ENCODE measurements at regions not wholly inside any gene's neighbourhood (a gene's known extent, or its start where the extent isn't known, plus 50 kb on each side); places are given as distances from the start of the nearest gene placed in this dataset.

- Histone ChIP-seq H3K27ac (ENCODE audit: low read depth in 1 of 2, low read length in 1 of 2) (no peak overlapping the region), H3K9me3 (ENCODE audit: control insufficient read depth in 2 of 2, insufficient read depth in 1 of 2, low read length in 1 of 2) (peaks cover 0 to 2% of the 10 kb centered on the region in 2 donors), H3K27me3 (ENCODE audit: control insufficient read depth in 2 of 2, insufficient read depth in 1 of 2, low read length in 1 of 2) (no peaks in the 10 kb centered on the region), H3K4me3 (ENCODE audit: low read length in 2 of 2) (no peak overlapping the region), H3K36me3 (ENCODE audit: control insufficient read depth in 2 of 2, insufficient read depth in 2 of 2, low read length in 1 of 2) (no peaks in the 10 kb centered on the region), H3K4me1 (ENCODE audit: control insufficient read depth in 2 of 2, insufficient read depth in 2 of 2, low read length in 2 of 2) (no peaks in the 10 kb centered on the region)
- 96% methylated on average over 7 of the region's 7 CpGs for WGBS
- DNase-seq (ENCODE audit: low read depth in 6 of 9, low spot score in 9 of 9) = no peak
Observed at GRCh38 chr7:131849472-131849871, 293.0 kb upstream of the PODXL start.

DNA sequence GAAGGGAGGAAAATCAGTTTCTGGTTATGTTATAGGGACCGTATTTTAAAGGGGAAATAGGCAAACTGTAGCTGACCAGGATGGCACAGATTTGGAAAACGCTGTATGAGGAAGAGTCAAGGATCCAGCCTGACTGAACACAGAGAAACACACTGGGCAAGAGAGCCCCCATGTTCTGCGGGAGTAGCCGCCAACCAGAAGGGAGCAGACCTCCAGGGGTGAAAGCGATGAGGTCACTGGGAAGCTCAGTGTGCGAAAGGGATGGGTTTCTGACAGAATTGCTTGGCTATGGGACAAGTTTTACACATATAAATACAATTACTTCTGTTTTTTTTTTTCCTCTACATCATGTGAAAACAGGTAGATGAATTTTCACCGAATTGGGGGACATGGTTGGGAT is 291.6 kb upstream of the PODXL start:
- no peak overlapping the region for H3K4me3 ChIP-seq (ENCODE audit: low read length in 2 of 2)
- H3K36me3 ChIP-seq (ENCODE audit: control insufficient read depth in 2 of 2, insufficient read depth in 2 of 2, low read length in 1 of 2) = no peaks in the 10 kb centered on the region
- no peaks in the 10 kb centered on the region for H3K4me1 ChIP-seq (ENCODE audit: control insufficient read depth in 2 of 2, insufficient read depth in 2 of 2, low read length in 2 of 2)
- no peaks in the 10 kb centered on the region for H3K27me3 ChIP-seq (ENCODE audit: control insufficient read depth in 2 of 2, insufficient read depth in 1 of 2, low read length in 1 of 2)
- WGBS = 90% methylated on average over 7 of the region's 7 CpGs
- no peak for DNase-seq (ENCODE audit: low read depth in 6 of 9, low spot score in 9 of 9)
- no peak overlapping the region for H3K27ac ChIP-seq (ENCODE audit: low read depth in 1 of 2, low read length in 1 of 2)
- H3K9me3 ChIP-seq (ENCODE audit: control insufficient read depth in 2 of 2, insufficient read depth in 1 of 2, low read length in 1 of 2) = no peaks in the 10 kb centered on the region

DNA sequence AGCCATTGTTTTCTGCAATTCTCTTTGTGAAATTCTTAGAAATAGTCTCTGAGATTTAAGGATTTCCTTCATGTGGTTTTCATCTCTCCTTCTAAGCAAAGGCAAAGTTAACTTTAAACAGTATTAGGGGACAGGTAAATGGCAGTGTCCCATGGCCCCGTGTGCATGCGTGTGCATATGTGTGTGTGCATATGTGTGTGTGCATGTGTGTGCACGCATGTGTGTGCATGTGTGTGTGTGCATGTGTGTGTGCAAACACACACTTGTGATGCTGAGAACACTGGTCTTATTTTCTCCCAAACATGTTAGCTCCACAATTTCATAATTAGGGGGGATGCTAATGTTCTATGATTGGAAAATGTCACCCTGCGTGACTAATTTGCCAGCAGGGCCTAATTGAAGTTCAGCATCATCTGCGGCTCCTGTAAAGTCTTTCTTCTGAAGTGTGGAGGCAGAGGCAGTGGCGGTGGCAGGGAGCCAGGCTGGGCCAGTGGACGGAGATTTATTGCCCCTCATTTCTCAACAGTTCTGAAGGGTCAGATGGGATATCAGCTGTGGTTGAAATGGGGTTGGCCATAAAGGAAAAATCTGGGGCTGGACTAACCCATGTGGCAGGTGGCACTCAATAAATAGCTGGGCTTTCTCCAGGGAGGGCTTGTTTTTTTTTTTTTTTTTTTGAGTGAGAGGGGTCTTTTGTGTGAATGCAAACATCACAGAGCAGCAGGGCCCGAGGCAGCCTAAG is 289.3 kb upstream of the PODXL start:
- 80% methylated on average over 8 of the region's 8 CpGs for WGBS

DNA sequence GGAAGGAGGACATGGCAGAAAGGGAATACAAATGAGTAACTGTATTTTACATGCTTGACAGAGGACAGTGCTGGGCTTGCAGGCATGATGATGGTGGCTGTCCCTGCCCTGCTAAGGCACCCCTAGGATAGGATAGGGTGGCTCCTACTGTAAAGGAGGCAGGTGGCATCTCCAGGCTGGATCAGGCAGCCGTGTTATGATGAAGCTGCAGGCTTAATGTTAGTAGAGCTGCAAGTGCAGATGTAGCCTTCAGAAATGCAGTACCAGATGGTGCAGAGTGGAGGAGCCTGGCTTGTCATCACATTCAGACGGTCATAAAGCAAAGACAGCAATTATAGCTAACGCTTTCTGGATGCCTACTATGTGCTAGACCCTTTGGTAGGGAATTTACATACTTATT is 287.9 kb upstream of the PODXL start:
- no peaks in the 10 kb centered on the region for H3K36me3 ChIP-seq (ENCODE audit: control insufficient read depth in 2 of 2, insufficient read depth in 2 of 2, low read length in 1 of 2)
- no peaks in the 10 kb centered on the region for H3K9me3 ChIP-seq (ENCODE audit: control insufficient read depth in 2 of 2, insufficient read depth in 1 of 2, low read length in 1 of 2)
- no peak overlapping the region for H3K27ac ChIP-seq (ENCODE audit: low read depth in 1 of 2, low read length in 1 of 2)
- DNase-seq (ENCODE audit: low read depth in 6 of 9, low spot score in 9 of 9) = no peak
- no peaks in the 10 kb centered on the region for H3K4me1 ChIP-seq (ENCODE audit: control insufficient read depth in 2 of 2, insufficient read depth in 2 of 2, low read length in 2 of 2)
- WGBS = 69% methylated on average over 3 of the region's 3 CpGs
- H3K4me3 ChIP-seq (ENCODE audit: low read length in 2 of 2) = no peak overlapping the region
- H3K27me3 ChIP-seq (ENCODE audit: control insufficient read depth in 2 of 2, insufficient read depth in 1 of 2, low read length in 1 of 2) = no peaks in the 10 kb centered on the region

More for the DNA sequence above, 289.3 kb upstream of the PODXL start:
- H3K27me3 ChIP-seq (ENCODE audit: control insufficient read depth in 2 of 2, insufficient read depth in 1 of 2, low read length in 1 of 2) = no peaks in the 10 kb centered on the region
- H3K4me1 ChIP-seq (ENCODE audit: control insufficient read depth in 2 of 2, insufficient read depth in 2 of 2, low read length in 2 of 2) = no peaks in the 10 kb centered on the region
- H3K4me3 ChIP-seq (ENCODE audit: low read length in 2 of 2) = no peak overlapping the region
- no peaks in the 10 kb centered on the region for H3K36me3 ChIP-seq (ENCODE audit: control insufficient read depth in 2 of 2, insufficient read depth in 2 of 2, low read length in 1 of 2)
- no peak overlapping the region for H3K27ac ChIP-seq (ENCODE audit: low read depth in 1 of 2, low read length in 1 of 2)
- no peak for DNase-seq (ENCODE audit: low read depth in 6 of 9, low spot score in 9 of 9)
- H3K9me3 ChIP-seq (ENCODE audit: control insufficient read depth in 2 of 2, insufficient read depth in 1 of 2, low read length in 1 of 2) = no peaks in the 10 kb centered on the region

- 66% methylated on average over 10 of the region's 10 CpGs for WGBS
- no peaks in the 10 kb centered on the region for H3K4me1 ChIP-seq (ENCODE audit: control insufficient read depth in 2 of 2, insufficient read depth in 2 of 2, low read length in 2 of 2)
- DNase-seq (ENCODE audit: low read depth in 6 of 9, low spot score in 9 of 9) = no peak
- no peaks in the 10 kb centered on the region for H3K27me3 ChIP-seq (ENCODE audit: control insufficient read depth in 2 of 2, insufficient read depth in 1 of 2, low read length in 1 of 2)
- no peak overlapping the region for H3K4me3 ChIP-seq (ENCODE audit: low read length in 2 of 2)
- H3K36me3 ChIP-seq (ENCODE audit: control insufficient read depth in 2 of 2, insufficient read depth in 2 of 2, low read length in 1 of 2) = no peaks in the 10 kb centered on the region
- no peaks in the 10 kb centered on the region for H3K9me3 ChIP-seq (ENCODE audit: control insufficient read depth in 2 of 2, insufficient read depth in 1 of 2, low read length in 1 of 2)
- no peak overlapping the region for H3K27ac ChIP-seq (ENCODE audit: low read depth in 1 of 2, low read length in 1 of 2)
Observed at GRCh38 chr7:131843898-131844331, 287.5 kb upstream of the PODXL start.

GRCh38 chr7:131839967-131840690 is 283.7 kb upstream of the PODXL start:
- Histone ChIP-seq H3K27ac (ENCODE audit: low read depth in 1 of 2, low read length in 1 of 2) (no peak overlapping the region), H3K27me3 (ENCODE audit: control insufficient read depth in 2 of 2, insufficient read depth in 1 of 2, low read length in 1 of 2) (no peaks in the 10 kb centered on the region), H3K36me3 (ENCODE audit: control insufficient read depth in 2 of 2, insufficient read depth in 2 of 2, low read length in 1 of 2) (no peaks in the 10 kb centered on the region), H3K4me3 (ENCODE audit: low read length in 2 of 2) (no peak overlapping the region), H3K4me1 (ENCODE audit: control insufficient read depth in 2 of 2, insufficient read depth in 2 of 2, low read length in 2 of 2) (no peaks in the 10 kb centered on the region), H3K9me3 (ENCODE audit: control insufficient read depth in 2 of 2, insufficient read depth in 1 of 2, low read length in 1 of 2) (no peaks in the 10 kb centered on the region)
- DNase-seq (ENCODE audit: low read depth in 6 of 9, low spot score in 9 of 9) = no peak
- WGBS = 82% methylated on average over 4 of the region's 4 CpGs

- Histone ChIP-seq H3K4me3 (ENCODE audit: low read length in 2 of 2) (no peak overlapping the region), H3K27me3 (ENCODE audit: control insufficient read depth in 2 of 2, insufficient read depth in 1 of 2, low read length in 1 of 2) (no peaks in the 10 kb centered on the region), H3K27ac (ENCODE audit: low read depth in 1 of 2, low read length in 1 of 2) (no peak overlapping the region), H3K9me3 (ENCODE audit: control insufficient read depth in 2 of 2, insufficient read depth in 1 of 2, low read length in 1 of 2) (no peaks in the 10 kb centered on the region), H3K4me1 (ENCODE audit: control insufficient read depth in 2 of 2, insufficient read depth in 2 of 2, low read length in 2 of 2) (no peaks in the 10 kb centered on the region), H3K36me3 (ENCODE audit: control insufficient read depth in 2 of 2, insufficient read depth in 2 of 2, low read length in 1 of 2) (no peaks in the 10 kb centered on the region)
- DNase-seq (ENCODE audit: low read depth in 6 of 9, low spot score in 9 of 9) = no peak
- WGBS = 39% methylated on average over 2 of the region's 2 CpGs
Observed at GRCh38 chr7:131836733-131837132, 280.3 kb upstream of the PODXL start.

DNA sequence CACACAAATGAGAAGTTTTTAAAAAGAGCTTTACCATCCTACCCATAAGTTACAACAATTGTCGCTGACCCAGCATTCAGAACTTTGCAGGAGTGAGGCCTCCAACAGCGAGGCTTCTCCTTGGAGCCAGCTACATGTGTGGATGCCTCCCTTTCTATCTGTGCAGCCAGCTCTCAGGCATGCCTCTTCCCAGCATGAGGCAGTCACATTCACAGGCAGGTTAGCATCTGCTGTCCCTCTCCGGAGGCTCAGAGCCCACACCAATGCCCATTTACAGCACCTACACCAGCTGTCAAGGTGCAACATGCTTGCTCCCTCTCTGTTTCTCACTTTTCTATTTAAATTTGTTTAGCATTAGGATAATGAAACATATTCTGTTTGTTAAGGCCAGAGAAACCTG is 278.7 kb upstream of the PODXL start:
- peaks cover 0 to 2% of the 10 kb centered on the region in 2 donors for H3K27me3 ChIP-seq (ENCODE audit: control insufficient read depth in 2 of 2, insufficient read depth in 1 of 2, low read length in 1 of 2)
- no peak overlapping the region for H3K27ac ChIP-seq (ENCODE audit: low read depth in 1 of 2, low read length in 1 of 2)
- DNase-seq (ENCODE audit: low read depth in 6 of 9, low spot score in 9 of 9) = no peak
- H3K4me1 ChIP-seq (ENCODE audit: control insufficient read depth in 2 of 2, insufficient read depth in 2 of 2, low read length in 2 of 2) = no peaks in the 10 kb centered on the region
- H3K36me3 ChIP-seq (ENCODE audit: control insufficient read depth in 2 of 2, insufficient read depth in 2 of 2, low read length in 1 of 2) = no peaks in the 10 kb centered on the region
- 81% methylated on average over 3 of the region's 3 CpGs for WGBS
- H3K9me3 ChIP-seq (ENCODE audit: control insufficient read depth in 2 of 2, insufficient read depth in 1 of 2, low read length in 1 of 2) = no peaks in the 10 kb centered on the region
- no peak overlapping the region for H3K4me3 ChIP-seq (ENCODE audit: low read length in 2 of 2)

- Histone ChIP-seq H3K27me3 (ENCODE audit: control insufficient read depth in 2 of 2, insufficient read depth in 1 of 2, low read length in 1 of 2) (peaks cover 0 to 9% of the 10 kb centered on the region in 2 donors), H3K36me3 (ENCODE audit: control insufficient read depth in 2 of 2, insufficient read depth in 2 of 2, low read length in 1 of 2) (no peaks in the 10 kb centered on the region), H3K4me3 (ENCODE audit: low read length in 2 of 2) (no peak overlapping the region), H3K9me3 (ENCODE audit: control insufficient read depth in 2 of 2, insufficient read depth in 1 of 2, low read length in 1 of 2) (no peaks in the 10 kb centered on the region), H3K4me1 (ENCODE audit: control insufficient read depth in 2 of 2, insufficient read depth in 2 of 2, low read length in 2 of 2) (no peaks in the 10 kb centered on the region), H3K27ac (ENCODE audit: low read depth in 1 of 2, low read length in 1 of 2) (no peak overlapping the region)
- 84% methylated on average over 11 of the region's 11 CpGs for WGBS
- no peak for DNase-seq (ENCODE audit: low read depth in 6 of 9, low spot score in 9 of 9)
Observed at GRCh38 chr7:131830681-131831080, 274.3 kb upstream of the PODXL start.
